AML-193 (cell line): ENCODE measurements at regions not wholly inside any gene's neighbourhood (a gene's known extent, or its start where the extent isn't known, plus 50 kb on each side); places are given as distances from the start of the nearest gene placed in this dataset.

Experiments used
- DNase-seq, 2 experiments: peaks; one replicate each; lab custom pipeline; 2025; lab: John Stamatoyannopoulos, UW

GRCh38 chr20:24060851-24061590 lies 72.4 kb upstream of the GGTLC1 start:
- no peak for DNase-seq

GRCh38 chr20:24059174-24059573 lies 70.6 kb upstream of the GGTLC1 start:
- no peak for DNase-seq

GRCh38 chr20:24056491-24056890 lies 67.9 kb upstream of the GGTLC1 start:
- no peak for DNase-seq

GRCh38 chr20:24052599-24053275 lies 64.2 kb upstream of the GGTLC1 start:
- DNase-seq, result no peak

GRCh38 chr20:24051160-24051559 lies 62.6 kb upstream of the GGTLC1 start:
- no peak for DNase-seq

- DNase-seq, result no peak
These were observed 61.5 kb upstream of the GGTLC1 start for GRCh38 chr20:24050119-24050518.

GRCh38 chr20:24049081-24049480 lies 60.5 kb upstream of the GGTLC1 start:
- DNase-seq, result no peak

GRCh38 chr20:24048024-24048611 lies 59.5 kb upstream of the GGTLC1 start:
- DNase-seq, result no peak

GRCh38 chr20:24046888-24047287 lies 58.3 kb upstream of the GGTLC1 start:
- DNase-seq, result no peak

- no peak for DNase-seq
These were observed 57.2 kb upstream of the GGTLC1 start for GRCh38 chr20:24045621-24046318.

- no peak for DNase-seq
These were observed 54.7 kb upstream of the GGTLC1 start for GRCh38 chr20:24043294-24043693.

- DNase-seq, result no peak
These were observed 54.1 kb upstream of the GGTLC1 start for GRCh38 chr20:24042646-24043045.

GRCh38 chr20:24040896-24041459 lies 52.4 kb upstream of the GGTLC1 start:
- DNase-seq, result no peak

- no peak for DNase-seq
These were observed 50.6 kb upstream of the GGTLC1 start for GRCh38 chr20:24039196-24039595.
